GM23248 (cell line): ENCODE measurements at regions not wholly inside any gene's neighbourhood (a gene's known extent, or its start where the extent isn't known, plus 50 kb on each side); places are given as distances from the start of the nearest gene placed in this dataset.

Experiments used
- EZH2 ChIP-seq: fragments of 200-600 bp; sonication (generic); IDR thresholded peaks from 2 replicates; pipeline ENCODE4 v1.6.1; 2018; ENCODE audit warnings: antibody characterized with exemption, mild to moderate bottlenecking; ENCODE audit not compliant: insufficient read depth, poor library complexity, severe bottlenecking
- EZH2phosphoT487 ChIP-seq: fragments of 200-600 bp; sonication (generic); IDR thresholded peaks from 2 replicates; pipeline ENCODE4 v1.6.1; 2018; ENCODE audit warnings: antibody characterized with exemption, moderate library complexity, mild to moderate bottlenecking, low read depth; ENCODE audit not compliant: insufficient read depth

GRCh38 chr20:23237201-23237600 lies 113.4 kb upstream of the NXT1 start:
- TF ChIP-seq EZH2 (no peak), EZH2phosphoT487 (no peak)
